ENCODE measurements at regions not wholly inside any gene's neighbourhood (a gene's known extent, or its start where the extent isn't known, plus 50 kb on each side); places are given as distances from the start of the nearest gene placed in this dataset.

DNA sequence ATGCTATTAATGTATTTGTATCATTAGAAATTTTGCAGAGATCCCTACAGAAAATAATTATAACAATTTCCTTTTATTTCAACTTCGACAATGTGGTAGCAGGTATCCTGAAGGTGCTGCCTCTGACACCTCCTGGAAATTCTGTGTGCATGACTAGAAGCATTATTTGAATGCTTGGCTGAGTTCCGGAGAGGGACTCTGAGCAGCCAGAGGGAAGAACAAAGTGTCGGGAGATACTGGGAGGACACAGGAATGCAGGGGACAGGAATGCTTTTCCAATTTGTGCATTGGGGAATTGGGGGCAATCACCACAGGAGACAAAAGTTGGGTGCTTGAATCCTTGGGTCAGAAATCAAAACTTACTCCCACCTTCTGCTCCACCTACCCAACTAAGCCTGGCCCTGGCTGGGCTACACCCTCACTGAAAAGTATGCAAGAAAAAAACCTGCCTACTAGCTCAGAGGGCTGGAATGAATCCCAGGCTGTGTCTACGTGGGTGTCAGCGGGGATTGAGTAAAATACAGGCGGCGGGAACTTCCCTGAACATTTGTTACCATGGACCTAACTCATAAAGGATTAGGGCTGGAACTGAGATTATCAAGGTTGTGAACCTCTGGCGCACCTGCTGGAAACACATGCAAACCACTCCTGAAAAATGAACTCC, 299.3 kb downstream of the SOX11 start:
- H3K4me3 ChIP-seq (ENCODE audit: low read length) = no peak overlapping the region
- TF ChIP-seq, protein P1, sequence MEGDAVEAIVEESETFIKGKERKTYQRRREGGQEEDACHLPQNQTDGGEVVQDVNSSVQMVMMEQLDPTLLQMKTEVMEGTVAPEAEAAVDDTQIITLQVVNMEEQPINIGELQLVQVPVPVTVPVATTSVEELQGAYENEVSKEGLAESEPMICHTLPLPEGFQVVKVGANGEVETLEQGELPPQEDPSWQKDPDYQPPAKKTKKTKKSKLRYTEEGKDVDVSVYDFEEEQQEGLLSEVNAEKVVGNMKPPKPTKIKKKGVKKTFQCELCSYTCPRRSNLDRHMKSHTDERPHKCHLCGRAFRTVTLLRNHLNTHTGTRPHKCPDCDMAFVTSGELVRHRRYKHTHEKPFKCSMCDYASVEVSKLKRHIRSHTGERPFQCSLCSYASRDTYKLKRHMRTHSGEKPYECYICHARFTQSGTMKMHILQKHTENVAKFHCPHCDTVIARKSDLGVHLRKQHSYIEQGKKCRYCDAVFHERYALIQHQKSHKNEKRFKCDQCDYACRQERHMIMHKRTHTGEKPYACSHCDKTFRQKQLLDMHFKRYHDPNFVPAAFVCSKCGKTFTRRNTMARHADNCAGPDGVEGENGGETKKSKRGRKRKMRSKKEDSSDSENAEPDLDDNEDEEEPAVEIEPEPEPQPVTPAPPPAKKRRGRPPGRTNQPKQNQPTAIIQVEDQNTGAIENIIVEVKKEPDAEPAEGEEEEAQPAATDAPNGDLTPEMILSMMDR (conservative IDR thresholded peaks at IDR 0.05; ENCODE audit: low read depth, low read length) = no peak
- DNase-seq (ENCODE audit: low read depth) = no peak

DNA sequence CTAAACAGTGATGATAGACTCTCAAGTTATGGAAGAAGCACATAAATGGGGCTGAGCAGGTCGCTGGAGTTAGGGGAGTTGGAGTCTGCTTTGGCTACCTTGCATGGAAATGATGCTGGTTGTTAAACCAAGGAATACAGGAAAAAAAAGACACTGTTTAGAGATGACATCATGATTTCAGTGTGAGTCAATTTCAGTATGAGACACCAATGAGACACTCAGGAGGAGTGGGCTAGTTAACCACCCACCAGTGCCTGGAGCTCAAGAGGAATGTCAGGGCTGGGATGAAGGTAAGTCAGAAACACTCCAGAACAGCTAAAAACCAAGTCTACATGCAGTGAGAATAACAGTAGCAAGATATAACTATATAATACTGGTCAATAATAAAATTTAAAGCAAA, 303.6 kb downstream of the SOX11 start:
- TF ChIP-seq, protein P1 (conservative IDR thresholded peaks at IDR 0.05; ENCODE audit: low read depth, low read length) = no peak
- DNase-seq (ENCODE audit: low read depth) = no peak
- H3K4me3 ChIP-seq (ENCODE audit: low read length) = no peak overlapping the region

DNA sequence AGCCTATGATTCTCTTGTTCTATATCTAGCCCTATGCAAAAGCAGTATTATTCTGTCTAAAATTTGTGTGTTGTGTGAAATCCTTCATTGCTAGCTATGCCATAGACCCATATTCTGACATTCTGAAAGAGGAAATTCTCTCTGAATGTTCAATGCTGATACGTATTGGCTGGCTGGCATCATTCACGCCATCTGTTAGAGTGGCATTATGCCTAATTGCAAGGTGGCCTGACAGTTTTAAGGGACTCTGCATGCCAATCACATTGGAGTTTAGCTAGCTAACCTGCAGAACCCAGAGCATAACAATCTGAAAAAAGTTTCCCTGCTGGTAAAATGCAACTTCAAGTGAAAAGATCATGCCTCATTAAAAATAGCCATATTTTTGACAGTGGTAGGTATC, 316.0 kb downstream of the SOX11 start:
- TF ChIP-seq, protein P1 (conservative IDR thresholded peaks at IDR 0.05; ENCODE audit: low read depth, low read length) = no peak
- DNase-seq (ENCODE audit: low read depth) = no peak
- H3K4me3 ChIP-seq (ENCODE audit: low read length) = no peak overlapping the region

DNA sequence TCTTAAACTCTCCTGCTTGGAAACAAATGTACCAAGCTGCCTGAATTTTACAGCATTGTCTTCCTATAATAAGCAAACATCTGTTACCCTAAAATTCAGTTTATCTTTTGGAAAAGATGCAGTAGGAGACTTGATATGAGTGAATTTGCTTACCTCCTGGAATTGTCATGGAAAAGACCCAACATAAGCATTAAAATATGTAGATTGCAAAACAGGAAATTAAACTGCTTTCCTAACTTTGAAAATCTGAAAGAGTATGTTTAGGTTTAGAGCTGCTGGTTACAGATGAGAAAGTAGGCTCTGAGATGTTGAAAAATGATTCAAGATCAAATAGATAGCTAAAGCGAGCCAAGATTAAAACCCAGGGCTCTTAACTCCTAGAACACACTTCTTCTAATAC, 316.5 kb downstream of the SOX11 start:
- no peak overlapping the region for H3K4me3 ChIP-seq (ENCODE audit: low read length)
- DNase-seq (ENCODE audit: low read depth) = no peak
- TF ChIP-seq, protein P1 (conservative IDR thresholded peaks at IDR 0.05; ENCODE audit: low read depth, low read length) = no peak

DNA sequence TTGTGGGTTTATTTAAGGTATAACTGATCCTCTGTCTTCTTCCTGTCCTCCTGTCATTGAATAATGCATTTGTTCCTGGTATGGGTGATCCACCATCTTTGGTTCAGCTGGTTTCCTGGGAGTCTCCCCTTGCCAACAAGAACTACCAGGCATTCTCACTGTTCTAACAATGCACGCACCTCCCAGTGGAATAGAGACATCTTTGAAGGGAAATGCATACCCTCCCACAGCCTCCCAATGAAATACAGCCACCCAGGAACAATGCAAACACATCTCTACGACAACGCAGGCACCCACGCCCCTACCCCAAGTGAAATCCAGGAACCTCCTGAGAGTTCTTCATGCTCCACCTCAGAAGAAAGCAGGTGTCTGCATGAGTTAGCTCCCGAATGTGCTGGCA, 318.0 kb downstream of the SOX11 start:
- TF ChIP-seq, protein P1 (conservative IDR thresholded peaks at IDR 0.05; ENCODE audit: low read depth, low read length) = no peak

DNA sequence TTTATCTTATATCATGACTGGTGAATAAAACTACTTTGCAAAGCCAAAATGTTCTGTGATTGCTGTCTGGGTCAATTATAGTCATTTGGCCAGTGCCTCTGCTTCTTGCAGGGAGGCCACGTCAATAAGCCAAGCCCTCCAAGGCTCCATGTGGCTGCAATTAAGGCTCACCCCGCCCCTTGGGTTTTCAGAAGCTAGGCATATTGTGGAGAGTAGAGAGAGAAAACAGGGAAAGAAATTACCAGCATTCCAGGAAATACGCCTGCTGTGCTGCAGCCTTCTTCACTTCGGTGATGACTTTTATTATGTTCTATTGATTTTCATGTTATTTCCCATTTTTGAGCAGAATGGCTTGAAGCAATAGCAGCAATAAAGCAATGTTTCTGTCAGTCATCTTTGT, 319.7 kb downstream of the SOX11 start:
- TF ChIP-seq, protein P1 (conservative IDR thresholded peaks at IDR 0.05; ENCODE audit: low read depth, low read length) = no peak
- DNase-seq (ENCODE audit: low read depth) = peak; percentile 6
- no peak overlapping the region for H3K4me3 ChIP-seq (ENCODE audit: low read length)

More for the DNA sequence above, 318.0 kb downstream of the SOX11 start:
- no peak overlapping the region for H3K4me3 ChIP-seq (ENCODE audit: low read length)
- DNase-seq (ENCODE audit: low read depth) = no peak

DNA sequence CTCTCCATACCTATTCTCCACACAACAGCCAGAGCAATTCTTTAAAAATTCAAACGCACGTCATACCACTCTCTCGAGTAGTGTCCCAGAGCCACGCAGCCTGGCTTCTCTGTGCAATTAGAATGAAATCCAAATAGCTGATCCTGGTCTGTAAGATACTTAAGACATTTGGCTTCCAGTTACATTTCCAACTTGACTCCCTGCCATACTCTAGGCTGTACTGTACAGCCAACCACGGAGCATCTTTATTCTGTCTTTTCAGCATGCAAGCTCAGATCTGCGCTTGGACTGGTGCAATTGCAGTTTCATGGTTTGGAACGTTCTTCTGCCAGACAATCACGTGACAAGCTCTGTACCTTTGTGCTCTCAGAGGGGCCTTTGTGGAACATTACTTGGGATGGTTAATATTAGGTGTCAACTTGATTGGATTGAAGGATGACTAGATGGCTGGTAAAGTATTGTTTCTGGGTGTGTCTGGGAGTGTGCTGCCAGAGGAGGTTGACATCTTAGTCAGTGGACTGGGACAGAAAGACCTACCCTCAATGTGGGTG, 325.6 kb downstream of the SOX11 start:
- H3K4me3 ChIP-seq (ENCODE audit: low read length) = no peak overlapping the region
- no peak for DNase-seq (ENCODE audit: low read depth)
- TF ChIP-seq, protein P1 (conservative IDR thresholded peaks at IDR 0.05; ENCODE audit: low read depth, low read length) = no peak

Data from retinal pigment epithelial cell (primary cell).